ENCODE measurements at regions not wholly inside any gene's neighbourhood (a gene's known extent, or its start where the extent isn't known, plus 50 kb on each side); places are given as distances from the start of the nearest gene placed in this dataset.
"Not testable (repeated sequence)": the region's sequence is repeated elsewhere in the genome, so short reads cannot be mapped to it uniquely, and the experiment has no call there.

- no peak overlapping the region for H3K4me3 ChIP-seq (ENCODE audit: low read length)
- no peak for TF ChIP-seq ZNF274 (IDR thresholded peaks at IDR 0.05; ENCODE audit: low read depth, low read length)
Observed at GRCh38 chr2:128513116-128513960, 194.7 kb upstream of the HS6ST1 start.

- no peak for TF ChIP-seq ZNF274 (IDR thresholded peaks at IDR 0.05; ENCODE audit: low read depth, low read length)
- no peak overlapping the region for H3K4me3 ChIP-seq (ENCODE audit: low read length)
Observed at GRCh38 chr2:128513961-128514283, 195.3 kb upstream of the HS6ST1 start.

- TF ChIP-seq ZNF274 (IDR thresholded peaks at IDR 0.05; ENCODE audit: low read depth, low read length) = no peak
- no peak overlapping the region for H3K4me3 ChIP-seq (ENCODE audit: low read length)
Observed at GRCh38 chr2:128514555-128514955, 195.9 kb upstream of the HS6ST1 start.

GRCh38 chr2:128516938-128517337, 198.3 kb upstream of the HS6ST1 start:
- H3K4me3 ChIP-seq (ENCODE audit: low read length) = no peak overlapping the region
- TF ChIP-seq ZNF274 (IDR thresholded peaks at IDR 0.05; ENCODE audit: low read depth, low read length) = no peak

GRCh38 chr2:128519028-128519427, 200.4 kb upstream of the HS6ST1 start:
- not testable (repeated sequence) for H3K4me3 ChIP-seq (ENCODE audit: low read length)

GRCh38 chr2:128519517-128520215, 201.0 kb upstream of the HS6ST1 start:
- TF ChIP-seq ZNF274 (IDR thresholded peaks at IDR 0.05; ENCODE audit: low read depth, low read length) = no peak
- no peak overlapping the region for H3K4me3 ChIP-seq (ENCODE audit: low read length)

GRCh38 chr2:128520340-128520739, 201.7 kb upstream of the HS6ST1 start:
- H3K4me3 ChIP-seq (ENCODE audit: low read length) = no peak overlapping the region
- TF ChIP-seq ZNF274 (IDR thresholded peaks at IDR 0.05; ENCODE audit: low read depth, low read length) = no peak

GRCh38 chr2:128520791-128521190, 202.1 kb upstream of the HS6ST1 start:
- no peak overlapping the region for H3K4me3 ChIP-seq (ENCODE audit: low read length)
- no peak for TF ChIP-seq ZNF274 (IDR thresholded peaks at IDR 0.05; ENCODE audit: low read depth, low read length)

- H3K4me3 ChIP-seq (ENCODE audit: low read length) = no peak overlapping the region
- no peak for TF ChIP-seq ZNF274 (IDR thresholded peaks at IDR 0.05; ENCODE audit: low read depth, low read length)
Observed at GRCh38 chr2:128521482-128521881, 202.8 kb upstream of the HS6ST1 start.

- no peak overlapping the region for H3K4me3 ChIP-seq (ENCODE audit: low read length)
- no peak for TF ChIP-seq ZNF274 (IDR thresholded peaks at IDR 0.05; ENCODE audit: low read depth, low read length)
Observed at GRCh38 chr2:128522829-128523228, 204.2 kb upstream of the HS6ST1 start.

- H3K4me3 ChIP-seq (ENCODE audit: low read length) = no peak overlapping the region
- TF ChIP-seq ZNF274 (IDR thresholded peaks at IDR 0.05; ENCODE audit: low read depth, low read length) = no peak
Observed at GRCh38 chr2:128523457-128523856, 204.8 kb upstream of the HS6ST1 start.

- TF ChIP-seq ZNF274 (IDR thresholded peaks at IDR 0.05; ENCODE audit: low read depth, low read length) = no peak
- H3K4me3 ChIP-seq (ENCODE audit: low read length) = no peak overlapping the region
Observed at GRCh38 chr2:128524183-128524582, 205.5 kb upstream of the HS6ST1 start.

- H3K4me3 ChIP-seq (ENCODE audit: low read length) = no peak overlapping the region
- no peak for TF ChIP-seq ZNF274 (IDR thresholded peaks at IDR 0.05; ENCODE audit: low read depth, low read length)
Observed at GRCh38 chr2:128525653-128526052, 207.0 kb upstream of the HS6ST1 start.

- no peak overlapping the region for H3K4me3 ChIP-seq (ENCODE audit: low read length)
- TF ChIP-seq ZNF274 (IDR thresholded peaks at IDR 0.05; ENCODE audit: low read depth, low read length) = no peak
Observed at GRCh38 chr2:128526455-128526976, 207.8 kb upstream of the HS6ST1 start.

GRCh38 chr2:128528133-128528532, 209.5 kb upstream of the HS6ST1 start:
- TF ChIP-seq ZNF274 (IDR thresholded peaks at IDR 0.05; ENCODE audit: low read depth, low read length) = no peak
- no peak overlapping the region for H3K4me3 ChIP-seq (ENCODE audit: low read length)

All from GM08714 (cell line).